GM19467 (cell line): ENCODE measurements at regions not wholly inside any gene's neighbourhood (a gene's known extent, or its start where the extent isn't known, plus 50 kb on each side); places are given as distances from the start of the nearest gene placed in this dataset.
"Not testable (repeated sequence)": the region's sequence is repeated elsewhere in the genome, so short reads cannot be mapped to it uniquely, and the experiment has no call there.

Source experiments
- ATAC-seq: cut with Tn5 transposase; IDR thresholded peaks from one replicate; pipeline ENCODE4 v1.9.1; 2021; ENCODE audit warnings: mild to moderate bottlenecking, moderate library complexity; ENCODE audit not compliant: unreplicated experiment

- ATAC-seq: no peak
These were observed 83.3 kb upstream of the SIRPA start for GRCh38 chr20:1811621-1812498.

GRCh38 chr20:1810926-1811620, 84.1 kb upstream of the SIRPA start:
- ATAC-seq: no peak

- no peak for ATAC-seq
These were observed 84.7 kb upstream of the SIRPA start for GRCh38 chr20:1810572-1810925.

- no peak for ATAC-seq
These were observed 85.3 kb upstream of the SIRPA start for GRCh38 chr20:1809611-1810510.

- ATAC-seq: no peak
These were observed 86.1 kb upstream of the SIRPA start for GRCh38 chr20:1809131-1809572.

- ATAC-seq: no peak
These were observed 87.1 kb upstream of the SIRPA start for GRCh38 chr20:1808101-1808500.

- ATAC-seq: no peak
These were observed 87.8 kb upstream of the SIRPA start for GRCh38 chr20:1807394-1807793.

- no peak for ATAC-seq
These were observed 88.8 kb upstream of the SIRPA start for GRCh38 chr20:1806456-1806855.

GRCh38 chr20:1805816-1806215, 89.4 kb upstream of the SIRPA start:
- no peak for ATAC-seq

GRCh38 chr20:1805161-1805581, 90.0 kb upstream of the SIRPA start:
- ATAC-seq: no peak

GRCh38 chr20:1804554-1804956, 90.7 kb upstream of the SIRPA start:
- ATAC-seq: no peak

GRCh38 chr20:1803932-1804501, 91.2 kb upstream of the SIRPA start:
- no peak for ATAC-seq

GRCh38 chr20:1803061-1803931, 91.9 kb upstream of the SIRPA start:
- ATAC-seq: no peak

GRCh38 chr20:1802385-1803060, 92.7 kb upstream of the SIRPA start:
- no peak for ATAC-seq

- ATAC-seq: no peak
These were observed 93.3 kb upstream of the SIRPA start for GRCh38 chr20:1801929-1802306.

GRCh38 chr20:1801225-1801928, 93.8 kb upstream of the SIRPA start:
- ATAC-seq: no peak

- no peak for ATAC-seq
These were observed 94.4 kb upstream of the SIRPA start for GRCh38 chr20:1800777-1801176.

GRCh38 chr20:1800180-1800579, 95.0 kb upstream of the SIRPA start:
- no peak for ATAC-seq

- ATAC-seq: not testable (repeated sequence)
These were observed 95.5 kb upstream of the SIRPA start for GRCh38 chr20:1799746-1800145.
